Hepatocyte (in vitro differentiated cells): ENCODE measurements at regions not wholly inside any gene's neighbourhood (a gene's known extent, or its start where the extent isn't known, plus 50 kb on each side); places are given as distances from the start of the nearest gene placed in this dataset.

Experiments used
- DNase-seq: peaks from one replicate; pipeline ENCODE4 v3.0.0-alpha.2; 2016; ENCODE audit warnings: low spot score
- H2AFZ ChIP-seq: fragments of 200-600 bp; sonication (generic); 2 replicates; pipeline ENCODE4 v1.6.0; 2016; ENCODE audit warnings: antibody characterized with exemption, mild to moderate bottlenecking
- H3K27ac ChIP-seq: fragments of 200-600 bp; sonication (generic); 2 replicates; pipeline ENCODE4 v1.5.1; 2016; ENCODE audit warnings: mild to moderate bottlenecking
- H3K27me3 ChIP-seq: fragments of 200-600 bp; sonication (generic); 2 replicates; pipeline ENCODE4 v1.6.1; 2016
- H3K36me3 ChIP-seq: fragments of 200-600 bp; sonication (generic); replicated peaks from 2 replicates; pipeline ENCODE4 v1.5.1; 2016; ENCODE audit warnings: low read depth; ENCODE audit not compliant: insufficient read depth
- H3K4me1 ChIP-seq: fragments of 200-600 bp; sonication (generic); 2 replicates; pipeline ENCODE4 v1.5.1; 2016; ENCODE audit warnings: mild to moderate bottlenecking, moderate library complexity; ENCODE audit not compliant: insufficient read depth
- H3K4me2 ChIP-seq: fragments of 200-600 bp; sonication (generic); 2 replicates; pipeline ENCODE4 v1.6.0; 2016
- H3K4me3 ChIP-seq: fragments of 200-600 bp; sonication (generic); 2 replicates; pipeline ENCODE4 v1.5.1; 2016; ENCODE audit warnings: mild to moderate bottlenecking
- H3K79me2 ChIP-seq: fragments of 200-600 bp; sonication (generic); 2 replicates; pipeline ENCODE4 v1.6.0; 2017; ENCODE audit warnings: mild to moderate bottlenecking
- H3K9me2 ChIP-seq: fragments of 200-600 bp; sonication (generic); replicated peaks from 2 replicates; pipeline ENCODE4 v1.6.0; 2017; ENCODE audit warnings: mild to moderate bottlenecking; ENCODE audit not compliant: insufficient read depth
- H3K9me3 ChIP-seq: fragments of 200-600 bp; sonication (generic); 2 replicates; pipeline ENCODE4 v1.5.1; 2016; ENCODE audit warnings: low read depth, mild to moderate bottlenecking
- H4K20me1 ChIP-seq: fragments of 200-600 bp; sonication (generic); 2 replicates; pipeline ENCODE4 v1.6.0; 2016; ENCODE audit warnings: mild to moderate bottlenecking; ENCODE audit not compliant: insufficient read depth, poor library complexity, severe bottlenecking
- CTCF ChIP-seq: fragments of 200-600 bp; sonication (generic); IDR thresholded peaks from 2 replicates; pipeline ENCODE4 v1.5.1; 2016; ENCODE audit warnings: antibody characterized with exemption, mild to moderate bottlenecking; ENCODE audit not compliant: poor library complexity
- EZH2 ChIP-seq: fragments of 200-600 bp; sonication (generic); IDR thresholded peaks from 2 replicates; pipeline ENCODE4 v1.6.1; 2016; ENCODE audit warnings: antibody characterized with exemption, mild to moderate bottlenecking, borderline replicate concordance
- EZH2phosphoT487 ChIP-seq: fragments of 200-600 bp; sonication (generic); IDR thresholded peaks from one replicate; pipeline ENCODE4 v1.6.1; 2018; ENCODE audit warnings: antibody characterized with exemption, mild to moderate bottlenecking, low read depth, moderate library complexity; ENCODE audit not compliant: unreplicated experiment, severe bottlenecking
- WGBS: methylation state at CpG from one replicate; pipeline ENCODE4 v1.1.6; 2016; ENCODE audit warnings: low lambda C conversion rate; ENCODE audit errors: missing lambda C conversion rate; 5-methylcytosine and 5-hydroxymethylcytosine counted together

GRCh38 chr10:117442521-117442920 lies 67.3 kb upstream of the PDZD8 start:
- H3K27ac ChIP-seq: no peak overlapping the region

DNA sequence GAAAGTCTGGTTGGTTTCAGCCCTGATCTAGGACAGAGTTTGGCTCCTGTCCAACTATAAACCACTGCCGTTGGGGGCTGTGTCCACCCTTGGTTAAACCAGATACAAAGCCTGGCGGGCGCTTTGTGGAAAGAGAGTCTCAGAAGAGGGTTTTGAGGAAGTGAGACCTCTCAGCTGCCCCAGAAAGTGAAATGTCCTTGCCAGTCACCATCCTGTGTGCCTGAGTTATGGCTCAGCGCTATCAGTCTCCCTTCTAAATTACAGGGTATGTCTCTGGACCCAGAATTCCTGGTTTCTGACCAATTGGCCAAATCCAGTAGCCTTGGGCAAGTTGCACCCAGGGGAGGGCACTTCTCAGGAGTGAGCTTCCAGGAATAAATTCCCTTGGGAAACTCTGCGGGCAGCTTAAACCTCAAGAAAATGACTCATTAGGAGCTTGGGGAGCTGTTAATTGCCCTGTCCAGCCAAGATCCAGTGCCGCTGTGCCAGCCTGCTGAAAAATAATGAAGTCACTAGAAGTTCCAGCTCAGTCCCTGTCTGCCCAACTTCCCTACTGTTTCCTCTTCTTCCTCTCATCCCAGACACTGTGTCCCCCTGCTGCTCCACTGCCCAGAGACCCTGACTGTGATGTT lies 66.7 kb upstream of the PDZD8 start:
- Histone ChIP-seq H3K4me3 (no peak overlapping the region), H3K79me2 (no peaks in the 10 kb centered on the region), H4K20me1 (no peaks in the 10 kb centered on the region), H3K9me3 (no peaks in the 10 kb centered on the region), H3K4me1 (no peaks in the 10 kb centered on the region), H3K27me3 (no peaks in the 10 kb centered on the region), H2AFZ (no peak overlapping the region), H3K27ac (no peak overlapping the region), H3K9me2 (no peaks in the 10 kb centered on the region), H3K36me3 (no peaks in the 10 kb centered on the region), H3K4me2 (no peak overlapping the region)
- DNase-seq: peak; percentile 14
- TF ChIP-seq CTCF (no peak), EZH2phosphoT487 (no peak), EZH2 (no peak)
- WGBS: 78% methylated on average over 6 of the region's 6 CpGs

More at GRCh38 chr10:117442521-117442920, 67.3 kb upstream of the PDZD8 start:
- no peaks in the 10 kb centered on the region for H4K20me1 ChIP-seq
- no peak for DNase-seq
- TF ChIP-seq CTCF (no peak), EZH2phosphoT487 (no peak), EZH2 (no peak)
- H3K79me2 ChIP-seq: no peaks in the 10 kb centered on the region
- WGBS: 77% methylated on average over 6 of the region's 6 CpGs
- no peak overlapping the region for H3K4me3 ChIP-seq
- no peaks in the 10 kb centered on the region for H3K27me3 ChIP-seq
- H3K4me2 ChIP-seq: no peak overlapping the region
- H2AFZ ChIP-seq: no peak overlapping the region
- H3K9me3 ChIP-seq: no peaks in the 10 kb centered on the region
- H3K9me2 ChIP-seq: no peaks in the 10 kb centered on the region
- H3K36me3 ChIP-seq: no peaks in the 10 kb centered on the region
- no peaks in the 10 kb centered on the region for H3K4me1 ChIP-seq

GRCh38 chr10:117441361-117441760 lies 66.1 kb upstream of the PDZD8 start:
- Histone ChIP-seq H3K27ac (no peak overlapping the region), H3K27me3 (no peaks in the 10 kb centered on the region), H3K36me3 (no peaks in the 10 kb centered on the region), H3K9me2 (no peaks in the 10 kb centered on the region), H4K20me1 (no peaks in the 10 kb centered on the region), H2AFZ (no peak overlapping the region), H3K4me2 (no peak overlapping the region), H3K4me3 (no peak overlapping the region), H3K79me2 (no peaks in the 10 kb centered on the region), H3K4me1 (no peaks in the 10 kb centered on the region), H3K9me3 (no peaks in the 10 kb centered on the region)
- TF ChIP-seq CTCF: no peak
- TF ChIP-seq EZH2: no peak
- no peak for TF ChIP-seq EZH2phosphoT487
- no peak for DNase-seq
- 63% methylated on average over 6 of the region's 6 CpGs for WGBS
